Osteoblast (primary cell): ENCODE measurements at regions not wholly inside any gene's neighbourhood (a gene's known extent, or its start where the extent isn't known, plus 50 kb on each side); places are given as distances from the start of the nearest gene placed in this dataset.
"Not testable (repeated sequence)": the region's sequence is repeated elsewhere in the genome, so short reads cannot be mapped to it uniquely, and the experiment has no call there.

ENCODE experiments used
- DNase-seq: peaks from one replicate; pipeline ENCODE4 v3.0.0; 2011; ENCODE audit warnings: low spot score, mixed read lengths; ENCODE audit not compliant: insufficient read length; ENCODE audit errors: missing footprints
- H2AFZ ChIP-seq: 2 replicates; pipeline ENCODE4 v1.6.0; 2011; ENCODE audit warnings: mild to moderate bottlenecking, low read length
- H3K27ac ChIP-seq: 2 replicates; pipeline ENCODE4 v1.5.1; 2011; ENCODE audit warnings: mild to moderate bottlenecking, low read depth, low read length, moderate library complexity
- H3K27me3 ChIP-seq: 2 replicates; pipeline ENCODE4 v1.6.0; 2012; ENCODE audit warnings: mild to moderate bottlenecking, control low read depth, inconsistent platforms, low read length, moderate library complexity; ENCODE audit not compliant: insufficient read depth
- H3K36me3 ChIP-seq: 2 replicates; pipeline ENCODE4 v1.5.1; 2011; ENCODE audit warnings: mild to moderate bottlenecking, low read length, control low read depth, moderate library complexity; ENCODE audit not compliant: insufficient read depth
- H3K4me1 ChIP-seq: 2 replicates; pipeline ENCODE4 v1.5.1; 2011; ENCODE audit warnings: mild to moderate bottlenecking, low read length, control low read depth, moderate library complexity; ENCODE audit not compliant: insufficient read depth
- H3K4me2 ChIP-seq: 2 replicates; pipeline ENCODE4 v1.6.0; 2011; ENCODE audit warnings: mild to moderate bottlenecking, low read length; ENCODE audit not compliant: insufficient read depth
- H3K4me3 ChIP-seq: fragments of 200-600 bp; sonication (generic); 3 replicates; pipeline ENCODE4 v1.5.1; 2012; ENCODE audit warnings: mild to moderate bottlenecking, low read length, inconsistent platforms; ENCODE audit not compliant: insufficient read depth
- H3K79me2 ChIP-seq: 2 replicates; pipeline ENCODE4 v1.6.0; 2012; ENCODE audit warnings: mild to moderate bottlenecking, low read length, control low read depth, inconsistent platforms; ENCODE audit not compliant: insufficient read depth
- H3K9me3 ChIP-seq: 2 replicates; pipeline ENCODE4 v1.5.1; 2011; ENCODE audit warnings: low read depth, low read length, control low read depth
- H4K20me1 ChIP-seq: 2 replicates; pipeline ENCODE4 v1.6.0; 2012; ENCODE audit warnings: mild to moderate bottlenecking, low read length, control low read depth; ENCODE audit not compliant: insufficient read depth
- TF ChIP-seq, protein P1 (sequence below): IDR thresholded peaks from 2 replicates; pipeline ENCODE4 v1.5.1; 2011; ENCODE audit warnings: mild to moderate bottlenecking, low read depth, low read length, moderate library complexity; ENCODE audit errors: extremely low read depth

- no peaks in the 10 kb centered on the region for H3K4me1 ChIP-seq
- H3K27ac ChIP-seq = no peak overlapping the region
- no peak overlapping the region for H3K4me3 ChIP-seq
- H4K20me1 ChIP-seq = no peaks in the 10 kb centered on the region
- no peak overlapping the region for H3K4me2 ChIP-seq
- H2AFZ ChIP-seq = no peak overlapping the region
- no peaks in the 10 kb centered on the region for H3K9me3 ChIP-seq
- H3K27me3 ChIP-seq = no peaks in the 10 kb centered on the region
- TF ChIP-seq, protein P1, sequence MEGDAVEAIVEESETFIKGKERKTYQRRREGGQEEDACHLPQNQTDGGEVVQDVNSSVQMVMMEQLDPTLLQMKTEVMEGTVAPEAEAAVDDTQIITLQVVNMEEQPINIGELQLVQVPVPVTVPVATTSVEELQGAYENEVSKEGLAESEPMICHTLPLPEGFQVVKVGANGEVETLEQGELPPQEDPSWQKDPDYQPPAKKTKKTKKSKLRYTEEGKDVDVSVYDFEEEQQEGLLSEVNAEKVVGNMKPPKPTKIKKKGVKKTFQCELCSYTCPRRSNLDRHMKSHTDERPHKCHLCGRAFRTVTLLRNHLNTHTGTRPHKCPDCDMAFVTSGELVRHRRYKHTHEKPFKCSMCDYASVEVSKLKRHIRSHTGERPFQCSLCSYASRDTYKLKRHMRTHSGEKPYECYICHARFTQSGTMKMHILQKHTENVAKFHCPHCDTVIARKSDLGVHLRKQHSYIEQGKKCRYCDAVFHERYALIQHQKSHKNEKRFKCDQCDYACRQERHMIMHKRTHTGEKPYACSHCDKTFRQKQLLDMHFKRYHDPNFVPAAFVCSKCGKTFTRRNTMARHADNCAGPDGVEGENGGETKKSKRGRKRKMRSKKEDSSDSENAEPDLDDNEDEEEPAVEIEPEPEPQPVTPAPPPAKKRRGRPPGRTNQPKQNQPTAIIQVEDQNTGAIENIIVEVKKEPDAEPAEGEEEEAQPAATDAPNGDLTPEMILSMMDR = no peak
- H3K79me2 ChIP-seq = no peaks in the 10 kb centered on the region
- no peak for DNase-seq
- H3K36me3 ChIP-seq = no peaks in the 10 kb centered on the region
Measured at GRCh38 chr13:24943136-24943535, 152.8 kb upstream of the PABPC3 start.

DNA sequence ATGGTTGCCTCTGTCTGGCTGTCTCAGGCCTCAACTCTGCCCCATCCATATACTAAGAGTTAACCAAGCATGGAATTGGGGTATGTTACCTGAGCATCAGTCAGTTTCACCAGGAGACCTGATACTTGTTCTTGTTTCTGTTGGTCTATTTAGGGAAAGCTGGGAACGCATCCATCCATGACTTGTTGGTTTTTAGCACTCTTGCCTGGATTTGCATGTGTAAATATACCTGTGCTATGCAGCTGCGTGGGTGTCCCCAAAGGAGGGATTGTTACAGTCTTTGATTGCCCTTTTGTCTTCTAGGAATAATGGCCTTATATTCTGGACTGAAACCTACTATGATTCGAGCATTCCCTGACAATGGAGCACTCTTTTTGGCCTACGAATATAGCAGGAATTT, 151.9 kb upstream of the PABPC3 start:
- not testable (repeated sequence) for H3K9me3 ChIP-seq, H3K79me2 ChIP-seq, H3K36me3 ChIP-seq, H3K4me3 ChIP-seq, H2AFZ ChIP-seq, DNase-seq, H4K20me1 ChIP-seq, H3K4me1 ChIP-seq, H3K27me3 ChIP-seq, H3K4me2 ChIP-seq, H3K27ac ChIP-seq

GRCh38 chr13:24948977-24949376, 147.0 kb upstream of the PABPC3 start:
- H3K27ac ChIP-seq, H4K20me1 ChIP-seq, H3K4me3 ChIP-seq, H3K4me1 ChIP-seq, H3K27me3 ChIP-seq, H3K4me2 ChIP-seq, DNase-seq, H3K9me3 ChIP-seq, H3K79me2 ChIP-seq, H2AFZ ChIP-seq, H3K36me3 ChIP-seq: not testable (repeated sequence)

GRCh38 chr13:24950611-24951010, 145.3 kb upstream of the PABPC3 start:
- DNase-seq = not testable (repeated sequence)

GRCh38 chr13:24967970-24968369, 128.0 kb upstream of the PABPC3 start:
- not testable (repeated sequence) for H3K4me1 ChIP-seq, H3K9me3 ChIP-seq, H3K27ac ChIP-seq, DNase-seq, H3K27me3 ChIP-seq, H3K36me3 ChIP-seq, H4K20me1 ChIP-seq, H3K79me2 ChIP-seq
- Histone ChIP-seq H3K4me2 (peak overlapping the region; percentile 77), H2AFZ (peak overlapping the region; percentile 90), H3K4me3 (peak overlapping the region; percentile 30)

More at GRCh38 chr13:24950611-24951010, 145.3 kb upstream of the PABPC3 start:
- not testable (repeated sequence) for H3K9me3 ChIP-seq, H4K20me1 ChIP-seq, H2AFZ ChIP-seq, H3K27me3 ChIP-seq, H3K4me2 ChIP-seq, H3K27ac ChIP-seq, H3K4me3 ChIP-seq, H3K79me2 ChIP-seq, H3K36me3 ChIP-seq, H3K4me1 ChIP-seq

- H3K9me3 ChIP-seq, H4K20me1 ChIP-seq, H3K79me2 ChIP-seq, DNase-seq, H3K4me1 ChIP-seq, H3K27me3 ChIP-seq, H3K36me3 ChIP-seq, H3K27ac ChIP-seq: not testable (repeated sequence)
- TF ChIP-seq, protein P1 = peak; percentile 46
- Histone ChIP-seq H3K4me2 (peak overlapping the region; percentile 77), H2AFZ (peak overlapping the region; percentile 90), H3K4me3 (peak overlapping the region; percentile 30)
Measured at GRCh38 chr13:24968416-24968815, 127.5 kb upstream of the PABPC3 start.

DNA sequence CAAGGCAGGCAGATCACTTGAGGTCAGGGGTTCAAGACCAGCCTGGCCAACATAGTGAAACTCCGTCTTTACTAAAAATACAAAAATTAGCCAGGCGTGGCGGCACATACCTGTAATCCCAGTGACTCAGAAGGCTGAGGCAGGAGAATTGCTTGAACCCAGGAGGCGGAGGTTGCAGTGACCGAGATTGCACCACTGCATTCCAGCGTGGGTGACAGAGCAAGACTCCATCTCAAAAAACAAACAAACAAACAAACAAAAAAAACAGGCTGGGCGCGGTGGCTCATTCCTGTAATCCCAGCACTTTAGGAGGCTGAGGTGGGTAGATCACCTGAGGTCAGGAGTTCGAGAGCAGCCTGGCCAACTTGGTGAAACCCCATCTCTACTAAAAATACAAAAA, 122.8 kb upstream of the PABPC3 start:
- not testable (repeated sequence) for H4K20me1 ChIP-seq, H3K4me2 ChIP-seq, DNase-seq, H3K36me3 ChIP-seq, H3K9me3 ChIP-seq, H3K27me3 ChIP-seq, H3K27ac ChIP-seq, H3K4me1 ChIP-seq, H3K4me3 ChIP-seq, H2AFZ ChIP-seq, H3K79me2 ChIP-seq

- not testable (repeated sequence) for H4K20me1 ChIP-seq, H3K79me2 ChIP-seq, H3K9me3 ChIP-seq, H3K4me3 ChIP-seq, H3K4me2 ChIP-seq, H2AFZ ChIP-seq, H3K4me1 ChIP-seq, H3K27me3 ChIP-seq, H3K27ac ChIP-seq, H3K36me3 ChIP-seq, DNase-seq
Measured at GRCh38 chr13:24981181-24981803, 114.6 kb upstream of the PABPC3 start.
